HG03159 (cell line): ENCODE measurements at regions not wholly inside any gene's neighbourhood (a gene's known extent, or its start where the extent isn't known, plus 50 kb on each side); places are given as distances from the start of the nearest gene placed in this dataset.
"Not testable (repeated sequence)": the region's sequence is repeated elsewhere in the genome, so short reads cannot be mapped to it uniquely, and the experiment has no call there.

Experiments
- ATAC-seq: cut with Tn5 transposase; IDR thresholded peaks from one replicate; pipeline ENCODE4 v1.9.1; 2021; ENCODE audit warnings: mild to moderate bottlenecking, moderate library complexity; ENCODE audit not compliant: unreplicated experiment

- no peak for ATAC-seq
These were observed 298.3 kb downstream of the MEX3B start for GRCh38 chr15:81747482-81747881.

GRCh38 chr15:81747026-81747425 lies 298.8 kb downstream of the MEX3B start:
- no peak for ATAC-seq

GRCh38 chr15:81744364-81744763 lies 301.5 kb downstream of the MEX3B start:
- no peak for ATAC-seq

- ATAC-seq: no peak
These were observed 305.4 kb downstream of the MEX3B start for GRCh38 chr15:81740416-81740815.

GRCh38 chr15:81729340-81729739 lies 316.5 kb downstream of the MEX3B start:
- no peak for ATAC-seq

DNA sequence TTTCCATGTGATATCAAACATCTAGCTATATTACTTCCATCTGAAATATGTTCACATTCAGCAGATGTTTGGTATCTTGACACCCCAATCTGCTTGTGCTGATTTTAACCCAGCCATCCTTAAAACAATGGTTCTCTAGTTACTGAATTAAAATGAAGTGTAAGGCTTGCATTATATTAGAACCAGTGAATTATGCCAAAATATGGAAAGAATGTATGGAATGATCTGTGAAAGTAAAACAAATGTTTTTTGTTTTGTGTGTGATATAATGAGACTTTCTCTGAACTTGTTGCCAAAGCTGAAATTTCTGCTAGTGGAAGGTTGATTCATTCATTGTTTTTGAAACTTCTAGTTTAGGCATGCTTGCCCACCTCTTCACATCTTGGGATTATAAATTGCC lies 317.1 kb downstream of the MEX3B start:
- no peak for ATAC-seq

DNA sequence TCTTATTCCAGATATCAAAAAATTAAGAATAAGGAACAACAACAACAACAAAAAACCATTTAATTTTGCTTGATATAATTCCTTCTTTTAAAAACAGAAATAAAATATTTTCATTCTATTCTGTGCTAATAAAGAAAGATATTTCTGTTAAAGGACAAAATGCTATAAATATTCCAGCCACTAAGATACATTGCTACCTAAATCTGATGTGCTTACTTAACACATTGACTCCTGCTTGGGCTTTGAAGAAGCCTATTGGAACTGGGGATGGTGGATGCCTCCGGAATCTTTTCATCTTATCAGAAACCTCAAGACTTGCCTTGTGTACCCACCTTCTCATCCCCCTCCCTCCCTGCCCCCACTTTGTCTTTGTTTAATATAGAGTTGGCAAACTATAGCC lies 320.2 kb downstream of the MEX3B start:
- no peak for ATAC-seq

GRCh38 chr15:81724536-81724935 lies 321.3 kb downstream of the MEX3B start:
- no peak for ATAC-seq

- no peak for ATAC-seq
These were observed 322.1 kb downstream of the MEX3B start for GRCh38 chr15:81723701-81724100.

- no peak for ATAC-seq
These were observed 322.6 kb downstream of the MEX3B start for GRCh38 chr15:81723113-81723651.

- not testable (repeated sequence) for ATAC-seq
These were observed 329.4 kb downstream of the MEX3B start for GRCh38 chr15:81716468-81716867.

GRCh38 chr15:81710328-81710727 lies 335.5 kb downstream of the MEX3B start:
- ATAC-seq: no peak

DNA sequence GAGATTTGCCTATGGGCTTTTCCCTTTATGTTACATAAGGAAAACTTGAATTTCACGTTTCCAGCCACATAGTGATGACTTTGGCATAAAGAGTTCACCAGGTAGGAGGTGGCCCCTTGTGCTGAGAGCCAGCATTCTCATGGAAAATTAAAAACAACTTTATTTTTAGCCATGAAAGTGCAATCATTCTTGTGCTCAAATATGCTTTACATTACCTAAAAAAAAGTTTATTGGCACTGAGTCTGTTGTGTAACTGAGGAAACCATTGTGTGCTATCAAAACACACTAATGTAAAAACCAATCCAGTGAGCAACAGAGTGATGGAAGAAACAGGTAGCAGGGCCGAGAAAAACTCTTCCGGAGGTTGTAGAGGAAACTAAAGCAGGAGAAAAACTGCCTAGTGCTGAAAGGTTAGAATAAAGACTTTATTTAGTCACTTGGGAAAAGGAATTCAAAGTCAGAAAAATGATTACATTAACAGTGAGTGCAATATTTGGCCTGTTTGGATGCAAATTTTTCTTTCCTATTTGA lies 332.9 kb upstream of the TMC3 start:
- ATAC-seq: not testable (repeated sequence)

DNA sequence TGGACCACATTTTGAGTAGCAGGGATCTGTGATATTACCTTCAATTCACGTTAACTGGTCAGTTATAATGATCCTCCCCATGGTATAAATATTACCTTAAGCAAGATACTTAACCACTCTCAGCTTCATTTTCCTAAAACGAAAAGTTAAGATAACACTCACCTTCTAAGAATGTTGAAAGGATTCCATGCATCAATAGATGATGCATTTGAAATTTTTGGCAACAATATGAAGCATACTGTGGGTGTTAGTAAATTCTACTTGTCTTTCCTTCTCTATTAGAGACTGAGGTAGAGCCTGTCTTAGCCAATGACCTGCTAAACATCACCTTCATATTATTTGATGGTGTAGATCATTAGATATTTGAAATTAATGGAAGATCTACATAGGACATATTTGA lies 331.7 kb upstream of the TMC3 start:
- ATAC-seq: not testable (repeated sequence)

- ATAC-seq: no peak
These were observed 312.0 kb upstream of the TMC3 start for GRCh38 chr15:81686021-81686420.

- ATAC-seq: no peak
These were observed 311.2 kb upstream of the TMC3 start for GRCh38 chr15:81685237-81685636.

GRCh38 chr15:81680829-81681228 lies 306.8 kb upstream of the TMC3 start:
- ATAC-seq: no peak

DNA sequence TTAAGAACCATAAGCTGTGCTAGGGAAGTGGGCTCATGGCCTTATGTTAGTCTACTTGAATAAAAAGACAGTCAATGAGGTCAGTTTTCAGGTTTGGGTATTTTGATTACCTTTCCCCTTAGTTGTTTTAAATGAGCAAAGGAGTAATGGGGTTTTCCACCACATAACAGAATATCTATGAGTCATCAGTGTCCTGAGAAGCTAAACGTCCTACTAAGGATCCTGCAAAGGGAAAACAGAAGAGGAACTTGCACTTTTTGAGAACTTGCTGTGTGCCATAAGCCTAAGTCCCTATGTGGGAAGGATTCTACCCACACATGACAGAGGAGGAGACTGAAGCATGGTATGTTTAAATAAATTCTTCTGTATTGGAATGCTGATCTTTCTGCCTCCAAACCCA lies 292.8 kb upstream of the TMC3 start:
- ATAC-seq: no peak

DNA sequence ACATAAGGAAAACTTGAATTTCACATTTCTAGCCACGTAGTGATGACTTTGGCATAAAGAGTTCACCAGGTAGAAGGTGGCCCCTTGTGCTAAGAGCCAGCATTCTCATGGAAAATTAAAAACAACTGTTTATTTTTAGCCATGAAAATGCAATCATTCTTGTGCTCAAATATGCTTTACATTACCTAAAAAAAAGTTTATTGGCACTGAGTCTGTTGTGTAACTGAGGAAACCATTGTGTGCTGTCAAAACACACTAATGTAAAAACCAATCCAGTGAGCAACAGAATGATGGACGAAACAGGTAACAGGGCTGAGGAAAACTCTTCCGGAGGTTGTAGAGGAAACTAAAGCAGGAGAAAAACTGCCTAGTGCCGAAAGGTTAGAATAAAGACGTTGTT lies 287.0 kb upstream of the TMC3 start:
- no peak for ATAC-seq

GRCh38 chr15:81653259-81653658 lies 279.2 kb upstream of the TMC3 start:
- no peak for ATAC-seq

- ATAC-seq: no peak
These were observed 271.5 kb upstream of the TMC3 start for GRCh38 chr15:81645470-81645869.

GRCh38 chr15:81643771-81644170 lies 269.8 kb upstream of the TMC3 start:
- no peak for ATAC-seq

DNA sequence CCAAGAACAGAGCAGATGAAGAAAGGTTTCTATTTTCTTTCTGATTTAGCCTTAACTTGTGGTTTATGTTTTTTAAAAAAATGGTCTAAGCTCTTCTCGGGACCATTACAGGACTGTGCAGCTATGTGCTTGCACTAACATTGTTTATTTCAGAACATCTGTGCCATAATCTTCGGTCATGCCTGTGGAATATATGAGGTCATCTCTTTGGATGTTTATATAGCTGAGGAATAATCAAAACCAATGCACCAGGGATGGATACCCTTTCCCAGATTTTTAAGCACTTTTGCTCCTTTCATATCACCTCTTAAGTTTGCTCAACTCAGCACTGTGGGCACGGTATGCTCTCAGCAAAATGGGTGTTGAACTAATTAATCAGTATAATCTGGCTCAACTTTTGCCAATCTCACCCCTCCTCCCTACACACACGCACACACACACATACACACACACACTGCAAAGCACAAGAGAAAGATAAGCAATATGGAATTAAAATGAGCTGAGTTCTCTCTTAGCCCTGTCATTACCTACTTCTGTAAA lies 268.5 kb upstream of the TMC3 start:
- ATAC-seq: no peak
